Astrocyte of the cerebellum (primary cell): ENCODE measurements at regions not wholly inside any gene's neighbourhood (a gene's known extent, or its start where the extent isn't known, plus 50 kb on each side); places are given as distances from the start of the nearest gene placed in this dataset.

Experiments used
- DNase-seq: peaks from one replicate; pipeline ENCODE4 v3.0.0-alpha.2; 2011; ENCODE audit warnings: low read depth
- H3K4me3 ChIP-seq: 2 replicates; pipeline ENCODE4 v1.5.1; 2011; ENCODE audit warnings: mild to moderate bottlenecking, low read depth, low read length, moderate library complexity
- in situ Hi-C: cut with HindIII; loops from 2 replicates; pipeline ENCODE4 v1.10.0; 2017; ENCODE audit warnings: low sequenced_read_pairs
- TF ChIP-seq, protein P1 (sequence below): IDR thresholded peaks from 2 replicates; pipeline ENCODE4 v1.5.1; 2012; ENCODE audit warnings: low read length, low read depth, moderate library complexity, mild to moderate bottlenecking; ENCODE audit errors: missing control alignments

DNA sequence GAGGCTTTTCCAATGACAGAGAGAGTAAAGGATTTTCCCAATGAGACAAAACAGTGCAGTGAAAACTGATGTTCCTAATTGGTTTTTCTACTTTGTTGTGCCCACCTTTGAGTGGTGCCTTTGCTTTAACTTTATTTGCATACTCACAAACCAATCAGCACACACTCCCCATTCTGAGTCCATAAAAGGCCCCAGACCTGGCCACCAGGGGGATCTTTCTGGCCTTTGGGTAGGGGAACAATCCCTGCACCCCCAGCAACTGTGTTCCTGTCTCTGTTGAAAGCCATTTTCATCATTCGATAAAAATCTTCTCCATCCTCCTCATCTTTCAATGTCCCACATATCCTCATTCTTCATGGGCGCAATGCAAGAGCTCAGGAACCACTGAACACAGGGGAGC is 252.8 kb downstream of the B3GLCT start:
- DNase-seq: no peak
- TF ChIP-seq, protein P1, sequence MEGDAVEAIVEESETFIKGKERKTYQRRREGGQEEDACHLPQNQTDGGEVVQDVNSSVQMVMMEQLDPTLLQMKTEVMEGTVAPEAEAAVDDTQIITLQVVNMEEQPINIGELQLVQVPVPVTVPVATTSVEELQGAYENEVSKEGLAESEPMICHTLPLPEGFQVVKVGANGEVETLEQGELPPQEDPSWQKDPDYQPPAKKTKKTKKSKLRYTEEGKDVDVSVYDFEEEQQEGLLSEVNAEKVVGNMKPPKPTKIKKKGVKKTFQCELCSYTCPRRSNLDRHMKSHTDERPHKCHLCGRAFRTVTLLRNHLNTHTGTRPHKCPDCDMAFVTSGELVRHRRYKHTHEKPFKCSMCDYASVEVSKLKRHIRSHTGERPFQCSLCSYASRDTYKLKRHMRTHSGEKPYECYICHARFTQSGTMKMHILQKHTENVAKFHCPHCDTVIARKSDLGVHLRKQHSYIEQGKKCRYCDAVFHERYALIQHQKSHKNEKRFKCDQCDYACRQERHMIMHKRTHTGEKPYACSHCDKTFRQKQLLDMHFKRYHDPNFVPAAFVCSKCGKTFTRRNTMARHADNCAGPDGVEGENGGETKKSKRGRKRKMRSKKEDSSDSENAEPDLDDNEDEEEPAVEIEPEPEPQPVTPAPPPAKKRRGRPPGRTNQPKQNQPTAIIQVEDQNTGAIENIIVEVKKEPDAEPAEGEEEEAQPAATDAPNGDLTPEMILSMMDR: no peak
- in situ Hi-C loops: no loop called here
- H3K4me3 ChIP-seq: no peak overlapping the region

DNA sequence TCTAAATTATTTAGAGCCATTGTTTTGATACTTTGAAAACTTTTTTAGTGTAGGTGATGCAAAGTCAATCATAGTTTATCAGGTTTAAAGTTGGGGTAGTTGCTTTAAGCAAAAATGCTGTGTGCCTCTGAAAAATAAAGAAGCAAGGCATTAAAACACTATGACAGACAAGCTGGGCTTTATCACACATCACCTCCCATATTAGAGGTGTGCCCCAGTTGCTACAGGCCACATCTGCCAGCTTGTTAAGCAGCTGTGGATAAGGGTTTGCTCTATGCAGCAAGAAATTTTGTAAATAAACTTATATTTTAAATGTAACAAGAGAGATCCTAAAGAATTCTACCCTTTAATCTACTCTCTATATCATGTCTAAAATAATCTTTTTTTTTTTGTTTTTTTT is 255.8 kb downstream of the B3GLCT start:
- H3K4me3 ChIP-seq: no peak overlapping the region
- TF ChIP-seq, protein P1: no peak
- DNase-seq: no peak
- in situ Hi-C loops: no loop called here

DNA sequence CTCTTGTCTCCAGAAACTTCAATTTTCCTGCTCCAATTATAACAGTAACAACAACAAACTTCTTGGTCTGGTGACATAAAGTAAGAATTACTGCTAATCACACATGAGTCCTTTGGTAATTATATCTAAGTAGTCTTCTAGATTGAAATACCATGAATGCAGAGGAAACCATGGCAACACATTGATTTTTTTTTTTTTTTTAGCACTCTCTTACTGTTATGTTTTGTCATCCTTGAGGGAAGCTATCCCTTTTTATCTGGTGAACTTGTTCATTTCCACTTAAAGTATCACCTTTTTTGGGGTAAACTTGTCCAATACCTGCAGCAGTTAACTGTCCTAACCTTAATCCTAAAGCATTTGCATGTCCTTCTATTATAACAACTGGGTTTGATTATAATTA is 256.3 kb downstream of the B3GLCT start:
- H3K4me3 ChIP-seq: no peak overlapping the region
- TF ChIP-seq, protein P1: no peak
- no peak for DNase-seq
- in situ Hi-C loops: no loop called here

DNA sequence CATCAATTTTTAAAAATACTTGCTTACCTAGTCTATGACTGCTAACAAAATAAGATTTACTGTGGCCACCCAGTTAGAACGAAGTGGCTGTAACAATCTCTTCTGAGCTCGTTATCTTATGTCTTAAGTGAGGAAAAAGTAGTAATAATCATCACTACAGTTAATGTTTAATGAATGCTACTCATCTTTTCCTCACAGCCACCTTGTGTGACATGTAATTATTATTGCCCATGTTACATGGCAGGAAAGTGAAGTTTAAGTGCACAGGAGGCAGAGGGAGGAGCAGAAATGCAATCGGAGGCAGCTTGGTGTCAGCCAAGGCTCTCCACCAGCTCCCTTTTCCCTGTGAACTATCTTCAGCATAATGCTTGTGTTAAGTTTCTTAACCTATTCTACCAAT is 260.3 kb downstream of the B3GLCT start:
- in situ Hi-C loops: no loop called here
- no peak overlapping the region for H3K4me3 ChIP-seq
- no peak for DNase-seq
- TF ChIP-seq, protein P1: no peak

DNA sequence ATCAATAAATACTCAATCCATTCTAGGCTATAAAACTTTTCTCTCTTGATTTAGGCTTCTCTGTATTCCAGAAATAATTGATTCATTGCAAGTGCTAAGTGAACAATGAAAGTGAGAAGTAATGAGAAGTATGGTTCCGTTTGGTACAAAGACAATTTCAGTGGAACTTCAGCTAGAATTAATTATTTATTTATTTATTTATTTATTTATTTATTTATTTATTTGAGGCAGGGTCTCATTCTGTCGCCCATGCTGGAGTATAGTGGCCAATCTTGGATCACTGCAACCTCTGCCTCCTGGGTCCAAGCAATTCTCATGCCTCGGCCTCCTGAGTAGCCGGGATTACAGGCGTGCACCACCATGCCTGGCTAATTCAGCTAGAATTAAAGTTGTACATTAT is 262.1 kb downstream of the B3GLCT start:
- H3K4me3 ChIP-seq: no peak overlapping the region
- in situ Hi-C loops: no loop called here
- TF ChIP-seq, protein P1: no peak
- no peak for DNase-seq

DNA sequence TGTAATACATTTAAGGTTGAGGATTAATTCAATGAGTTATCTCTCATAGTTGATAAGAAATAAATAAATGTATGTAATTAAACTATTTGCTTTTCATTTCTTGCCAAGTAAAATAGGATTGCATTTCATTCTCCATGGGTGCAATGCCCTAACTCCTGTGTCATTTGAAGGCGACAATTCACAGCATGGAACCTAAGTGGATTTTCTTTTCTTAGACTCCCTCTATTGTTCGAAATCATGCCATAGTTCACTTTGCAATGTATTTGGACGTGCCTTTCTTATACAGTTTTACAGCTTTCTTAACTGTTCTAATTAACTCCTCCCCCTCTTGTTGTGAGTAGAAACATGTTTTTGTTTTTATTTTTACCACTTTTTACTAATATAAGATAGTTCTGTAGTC is 263.0 kb downstream of the B3GLCT start:
- no peak overlapping the region for H3K4me3 ChIP-seq
- in situ Hi-C loops: no loop called here
- TF ChIP-seq, protein P1: no peak
- DNase-seq: no peak
